Right lobe of liver (tissue), 4 donors: ENCODE measurements at regions not wholly inside any gene's neighbourhood (a gene's known extent, or its start where the extent isn't known, plus 50 kb on each side); places are given as distances from the start of the nearest gene placed in this dataset.

ENCODE experiments used
- POLR2A ChIP-seq: fragments of 450-650 bp; IDR thresholded peaks from one replicate; pipeline ENCODE4 v1.6.1; 2017; ENCODE audit warnings: antibody characterized with exemption, mild to moderate bottlenecking
- TF ChIP-seq, protein P1 (sequence below), 4 donors: fragments of 200-600 bp in 3 of 4; fragments of 450-650 bp in 1 of 4; IDR thresholded peaks; one replicate each; pipeline versions ENCODE4 v1.5.1 to v1.8.0; 2016 to 2022; ENCODE audit warnings: antibody characterized with exemption in 4 of 4, mild to moderate bottlenecking in 2 of 4
- donor health status: DM: no; HTN: no; CAD: no.
- donor health status: DM: no; HTN: no; CAD: no.
- donor health status: DM: no; HTN: yes; CAD: no.

DNA sequence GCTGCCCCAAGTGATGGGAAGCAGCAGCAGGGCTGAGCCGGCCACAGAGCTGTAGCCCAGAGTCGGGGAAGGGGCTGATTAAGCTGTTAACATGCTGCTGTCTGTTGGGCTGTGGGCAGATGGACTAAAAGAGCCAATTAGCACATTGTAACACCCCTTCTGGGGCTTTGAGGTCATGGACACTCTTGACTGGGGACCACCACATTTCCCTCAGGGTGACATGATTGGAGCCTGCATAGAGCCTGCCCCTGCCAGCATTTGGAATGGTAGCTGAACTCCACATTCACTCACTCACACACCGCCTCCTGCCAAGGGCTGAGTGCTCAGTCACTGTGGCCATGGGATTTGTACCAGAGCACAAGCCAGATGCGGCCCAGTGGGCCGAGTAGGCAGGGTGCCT lies 646.9 kb downstream of the FAT4 start:
- TF ChIP-seq, protein P1, sequence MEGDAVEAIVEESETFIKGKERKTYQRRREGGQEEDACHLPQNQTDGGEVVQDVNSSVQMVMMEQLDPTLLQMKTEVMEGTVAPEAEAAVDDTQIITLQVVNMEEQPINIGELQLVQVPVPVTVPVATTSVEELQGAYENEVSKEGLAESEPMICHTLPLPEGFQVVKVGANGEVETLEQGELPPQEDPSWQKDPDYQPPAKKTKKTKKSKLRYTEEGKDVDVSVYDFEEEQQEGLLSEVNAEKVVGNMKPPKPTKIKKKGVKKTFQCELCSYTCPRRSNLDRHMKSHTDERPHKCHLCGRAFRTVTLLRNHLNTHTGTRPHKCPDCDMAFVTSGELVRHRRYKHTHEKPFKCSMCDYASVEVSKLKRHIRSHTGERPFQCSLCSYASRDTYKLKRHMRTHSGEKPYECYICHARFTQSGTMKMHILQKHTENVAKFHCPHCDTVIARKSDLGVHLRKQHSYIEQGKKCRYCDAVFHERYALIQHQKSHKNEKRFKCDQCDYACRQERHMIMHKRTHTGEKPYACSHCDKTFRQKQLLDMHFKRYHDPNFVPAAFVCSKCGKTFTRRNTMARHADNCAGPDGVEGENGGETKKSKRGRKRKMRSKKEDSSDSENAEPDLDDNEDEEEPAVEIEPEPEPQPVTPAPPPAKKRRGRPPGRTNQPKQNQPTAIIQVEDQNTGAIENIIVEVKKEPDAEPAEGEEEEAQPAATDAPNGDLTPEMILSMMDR (IDR thresholded peaks at IDR 0.05), result no peak
- TF ChIP-seq POLR2A, result no peak
